NCI-H187 treated with DMSO at 0.1 percent for 48 hours (cell line): ENCODE measurements at regions not wholly inside any gene's neighbourhood (a gene's known extent, or its start where the extent isn't known, plus 50 kb on each side); places are given as distances from the start of the nearest gene placed in this dataset.

Source experiments
- DNase-seq: peaks from one replicate; lab custom pipeline; 2025; lab: John Stamatoyannopoulos, UW

GRCh38 chr21:39124681-39125251, 58.5 kb downstream of the PSMG1 start:
- DNase-seq, result no peak

- DNase-seq, result no peak
Observed at GRCh38 chr21:39123375-39123774, 59.9 kb downstream of the PSMG1 start.

DNA sequence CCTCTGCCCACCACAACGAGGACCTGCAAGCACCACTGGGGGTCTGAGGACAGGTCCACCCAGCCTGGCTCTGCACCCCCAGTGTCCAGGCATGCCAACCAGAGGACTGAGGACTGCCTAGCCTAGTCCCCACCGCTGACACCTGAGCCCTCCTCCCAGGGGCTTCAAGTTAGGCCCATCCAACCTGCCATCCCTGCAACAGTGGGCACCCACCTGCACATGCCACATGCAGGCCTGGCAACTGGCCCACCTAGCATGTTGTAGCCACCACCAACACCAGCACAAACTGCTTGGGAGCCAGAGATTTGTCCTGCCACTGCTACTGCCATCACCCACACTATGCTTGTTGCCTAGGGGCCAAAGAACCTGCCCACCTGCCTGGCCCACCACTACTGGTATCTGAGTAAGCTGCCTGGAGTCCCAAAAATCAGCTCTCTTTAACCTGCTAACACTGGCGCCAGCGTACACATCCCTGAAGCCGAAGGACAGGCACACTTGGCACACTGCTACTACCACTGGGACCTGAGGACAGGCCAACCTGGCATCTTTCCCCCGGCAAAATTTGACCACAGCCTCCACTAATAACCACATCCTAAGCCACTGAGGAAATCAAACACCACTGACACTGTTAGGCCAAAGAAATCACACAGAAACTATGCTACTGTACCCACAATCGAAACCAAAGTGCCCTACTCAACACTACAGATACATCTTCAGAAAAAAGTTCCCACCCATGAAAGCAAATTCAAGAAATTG, 61.5 kb downstream of the PSMG1 start:
- DNase-seq, result no peak

GRCh38 chr21:39120876-39121599, 62.2 kb downstream of the PSMG1 start:
- no peak for DNase-seq

GRCh38 chr21:39119891-39120290, 63.4 kb downstream of the PSMG1 start:
- no peak for DNase-seq

GRCh38 chr21:39118604-39119215, 64.5 kb downstream of the PSMG1 start:
- DNase-seq, result no peak

DNA sequence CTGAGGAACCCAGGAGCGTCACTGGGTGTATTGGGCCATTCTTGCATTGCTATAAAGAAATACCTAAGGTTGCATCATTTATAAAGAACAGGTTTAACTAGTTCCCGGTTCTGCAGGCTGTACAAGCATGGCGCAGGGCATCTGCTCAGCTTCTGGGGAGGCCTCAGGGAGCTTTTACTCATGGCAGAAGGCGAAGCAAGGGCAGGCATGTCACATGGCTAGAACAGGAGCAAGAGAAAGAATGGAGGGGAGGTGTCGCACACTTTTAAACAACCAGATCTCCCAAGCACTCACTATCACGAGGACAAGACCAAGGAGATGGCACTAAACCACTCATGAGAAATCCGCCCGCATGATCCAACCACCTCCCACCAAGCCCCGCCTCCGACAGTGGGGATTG, 65.2 kb downstream of the PSMG1 start:
- DNase-seq, result no peak

GRCh38 chr21:39117440-39117970, 65.7 kb downstream of the PSMG1 start:
- DNase-seq, result no peak

GRCh38 chr21:39116761-39117439, 66.4 kb downstream of the PSMG1 start:
- no peak for DNase-seq

- no peak for DNase-seq
Observed at GRCh38 chr21:39115576-39116235, 67.5 kb downstream of the PSMG1 start.

DNA sequence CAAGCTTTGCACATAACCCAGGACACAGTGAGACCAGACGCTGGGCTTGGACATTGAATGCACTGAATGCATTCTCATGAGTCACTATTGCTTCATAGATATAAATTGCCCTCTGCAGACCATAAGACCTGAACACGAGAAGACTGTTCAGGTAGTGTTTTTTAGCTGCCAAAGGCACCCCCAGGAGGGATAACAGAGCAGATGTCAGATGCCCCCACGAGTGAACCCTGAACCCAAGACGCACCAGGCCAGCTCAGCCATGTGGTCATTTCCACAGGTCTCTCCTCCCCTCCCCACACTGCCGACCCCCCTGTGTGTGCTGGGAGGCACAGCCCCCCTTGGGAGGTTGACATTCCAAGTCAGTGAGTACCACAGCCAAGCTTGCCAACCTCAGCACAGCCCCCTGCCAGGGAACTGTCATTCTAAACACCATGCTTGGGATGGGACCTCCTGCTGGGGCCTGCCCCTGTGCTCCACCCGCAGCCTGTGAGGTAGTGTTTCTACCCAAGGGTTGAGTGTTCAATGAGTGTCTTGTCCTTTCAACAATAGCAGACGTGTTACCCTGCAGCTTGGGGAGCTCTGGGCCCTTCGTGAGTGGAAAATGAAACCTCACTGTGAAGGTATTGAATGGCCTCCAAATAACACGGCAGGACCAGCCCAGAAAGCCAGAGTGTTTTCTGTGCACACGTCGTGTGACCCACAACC, 68.2 kb downstream of the PSMG1 start:
- DNase-seq, result no peak

DNA sequence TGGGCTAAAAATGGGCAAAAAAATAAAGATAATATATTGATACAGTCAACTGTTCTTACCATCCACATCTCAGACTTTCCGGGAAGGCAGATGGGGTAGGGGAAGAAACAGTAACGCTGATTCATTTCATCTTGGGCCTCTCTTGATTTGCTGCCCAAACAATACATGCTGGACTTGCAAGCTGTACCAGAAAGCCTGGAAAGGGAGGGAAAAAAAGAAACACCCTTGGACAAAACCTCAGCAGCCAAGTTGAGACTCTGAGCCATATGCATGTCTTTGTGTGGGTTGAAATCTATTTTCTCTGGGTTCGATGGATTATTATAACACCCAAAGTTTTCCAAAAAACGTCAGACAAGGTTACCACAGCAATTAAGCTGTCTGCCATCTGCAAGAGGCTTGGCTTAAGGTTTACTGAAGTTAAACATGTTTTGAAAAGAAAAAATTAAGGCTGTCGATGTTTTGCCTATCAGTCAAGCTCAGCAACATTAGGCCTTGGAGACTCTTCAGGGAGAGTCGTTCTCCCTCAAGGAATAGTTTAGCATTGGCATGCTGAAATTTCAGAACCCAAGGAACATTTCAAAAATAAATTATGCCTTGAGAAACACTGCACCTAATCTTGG, 71.2 kb downstream of the PSMG1 start:
- DNase-seq, result no peak

GRCh38 chr21:39110431-39110830, 72.8 kb downstream of the PSMG1 start:
- no peak for DNase-seq

- no peak for DNase-seq
Observed at GRCh38 chr21:39109596-39110210, 73.5 kb downstream of the PSMG1 start.

DNA sequence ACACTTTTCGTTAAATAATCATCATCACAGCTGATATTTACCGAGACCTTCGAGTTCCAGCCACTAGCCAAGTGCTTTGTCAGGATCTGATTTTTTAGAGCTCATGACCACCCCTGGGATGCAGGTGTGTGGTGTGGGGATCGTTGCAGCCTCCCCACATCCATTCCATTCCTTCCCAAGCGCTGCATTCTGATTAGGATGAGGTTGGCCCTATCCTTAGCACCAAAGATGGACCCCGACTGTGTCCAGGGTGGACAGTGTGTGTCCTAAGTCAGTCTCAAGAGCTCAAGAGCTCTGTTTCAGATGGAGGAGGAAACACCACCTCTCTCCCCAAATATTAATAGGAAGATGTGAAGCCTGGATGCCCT, 74.1 kb downstream of the PSMG1 start:
- no peak for DNase-seq

GRCh38 chr21:39108291-39109162, 74.7 kb downstream of the PSMG1 start:
- no peak for DNase-seq

DNA sequence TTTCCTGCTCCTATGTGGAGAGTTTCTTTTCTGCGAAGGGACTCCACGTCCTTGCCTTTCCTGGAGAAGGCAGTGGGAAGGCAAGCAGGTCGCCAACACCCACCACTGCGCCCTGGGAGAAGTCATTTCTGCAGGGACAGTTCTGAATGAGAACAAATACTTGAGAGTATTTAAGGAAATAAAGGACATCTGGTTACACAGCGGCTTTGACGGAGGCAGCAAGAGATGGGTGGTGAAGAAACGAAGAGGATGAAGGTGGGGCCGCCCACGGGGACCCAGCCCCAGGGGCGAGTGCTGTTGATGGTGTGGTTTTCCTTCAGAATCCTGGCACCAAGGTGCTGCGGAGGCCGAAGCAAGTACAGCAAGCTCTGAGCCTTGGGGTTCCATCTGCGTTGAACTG, 75.5 kb downstream of the PSMG1 start:
- DNase-seq, result no peak

- DNase-seq, result no peak
Observed at GRCh38 chr21:39106881-39107462, 76.3 kb downstream of the PSMG1 start.

DNA sequence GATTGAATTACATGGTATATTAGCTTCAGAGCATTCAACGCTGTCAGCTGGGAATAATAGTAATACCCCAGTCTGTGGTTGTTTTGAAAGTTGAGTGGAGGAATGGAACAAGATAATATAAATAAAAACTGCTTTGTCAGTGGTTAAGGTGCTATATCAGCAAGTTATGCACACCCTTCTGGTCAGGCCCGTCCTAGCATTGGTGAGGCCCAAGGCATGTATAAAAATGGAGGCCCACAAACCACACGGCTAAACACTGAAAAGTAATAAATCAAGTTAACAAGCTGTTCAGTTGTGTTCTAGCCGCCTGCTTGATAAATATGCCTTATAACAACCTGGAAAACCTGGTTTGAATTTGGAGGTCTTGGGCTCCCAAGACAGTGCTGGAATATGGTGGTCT, 77.4 kb downstream of the PSMG1 start:
- DNase-seq, result no peak
